GM19351 (cell line): ENCODE measurements at regions not wholly inside any gene's neighbourhood (a gene's known extent, or its start where the extent isn't known, plus 50 kb on each side); places are given as distances from the start of the nearest gene placed in this dataset.
"Not testable (repeated sequence)": the region's sequence is repeated elsewhere in the genome, so short reads cannot be mapped to it uniquely, and the experiment has no call there.

Source experiments
- ATAC-seq: cut with Tn5 transposase; IDR thresholded peaks from one replicate; pipeline ENCODE4 v1.9.1; 2021; ENCODE audit warnings: mild to moderate bottlenecking, moderate library complexity; ENCODE audit not compliant: unreplicated experiment

- no peak for ATAC-seq
These were observed 134.9 kb upstream of the NRIP1 start for GRCh38 chr21:15199414-15200383.

GRCh38 chr21:15203740-15204139, 138.9 kb upstream of the NRIP1 start:
- ATAC-seq = no peak

- ATAC-seq = no peak
These were observed 139.6 kb upstream of the NRIP1 start for GRCh38 chr21:15204140-15204969.

DNA sequence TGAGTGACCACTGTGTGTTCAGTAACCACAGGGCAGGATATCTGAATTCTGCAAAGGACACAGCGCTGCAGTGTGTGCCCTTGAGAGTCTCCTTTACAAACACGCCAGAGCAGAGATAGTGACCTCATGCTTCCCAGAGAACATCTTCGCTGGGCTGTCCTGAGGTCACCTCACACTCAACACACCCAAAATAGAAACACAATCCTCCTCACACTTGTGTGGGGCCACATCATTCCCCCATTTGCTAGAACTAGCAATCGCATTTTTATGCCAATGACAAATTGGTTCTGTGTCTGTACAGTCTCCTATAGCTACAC, 140.1 kb upstream of the NRIP1 start:
- no peak for ATAC-seq

- ATAC-seq = peak; percentile 93
These were observed 141.7 kb upstream of the NRIP1 start for GRCh38 chr21:15206514-15206913.

- no peak for ATAC-seq
These were observed 142.4 kb upstream of the NRIP1 start for GRCh38 chr21:15207231-15207630.

DNA sequence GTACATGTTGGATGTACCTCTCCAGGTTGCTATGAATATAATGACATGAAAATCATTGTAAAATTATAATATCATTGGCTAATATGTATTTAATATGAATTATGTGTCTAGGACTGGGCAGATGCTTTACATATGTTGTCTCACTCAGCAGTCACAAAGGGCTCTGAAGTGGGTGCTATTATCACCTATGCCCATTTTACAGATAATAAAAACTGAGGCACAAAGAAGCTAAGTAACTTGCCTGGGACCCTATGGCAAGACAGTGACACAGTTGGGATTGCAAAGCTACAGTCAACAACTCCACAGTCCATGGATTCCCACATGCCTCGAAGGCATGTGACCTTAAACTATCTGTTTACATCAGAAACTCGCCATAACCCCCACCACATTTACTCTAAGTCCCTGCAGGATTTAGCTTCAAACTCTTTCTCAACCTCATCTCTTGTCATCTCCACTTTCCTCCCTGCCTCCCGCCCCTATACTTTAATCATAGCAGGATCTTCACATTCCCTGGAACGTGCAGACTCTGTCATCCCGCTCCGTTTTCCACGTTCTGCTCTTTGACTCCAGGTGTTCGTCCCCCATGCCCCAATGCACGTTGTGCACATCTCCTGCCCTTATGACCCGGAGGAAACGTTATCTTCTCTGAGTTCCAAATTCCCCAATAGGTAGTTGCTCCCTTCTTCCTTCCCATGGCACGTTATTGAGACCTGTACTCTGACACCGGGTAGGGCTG, 143.0 kb upstream of the NRIP1 start:
- no peak for ATAC-seq

DNA sequence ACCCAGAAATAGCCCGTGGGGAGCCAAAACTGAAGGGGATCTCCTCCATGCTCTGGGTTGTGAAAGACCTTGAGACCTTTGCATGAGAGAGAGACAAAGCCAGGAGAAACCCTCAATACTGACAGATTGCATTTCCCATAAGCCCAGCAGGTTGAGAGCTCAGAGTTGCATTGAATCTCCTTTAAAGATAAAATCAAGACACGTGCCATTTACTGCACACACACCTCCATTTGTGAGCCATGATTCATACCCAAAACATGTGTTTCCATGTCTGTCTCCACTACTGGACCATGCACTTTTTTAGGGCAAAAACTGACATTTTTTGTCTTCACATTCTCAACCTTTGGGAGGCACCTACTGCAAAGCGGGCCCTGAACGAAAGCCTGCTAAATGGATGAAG, 144.0 kb upstream of the NRIP1 start:
- no peak for ATAC-seq

GRCh38 chr21:15209224-15209623, 144.4 kb upstream of the NRIP1 start:
- no peak for ATAC-seq

DNA sequence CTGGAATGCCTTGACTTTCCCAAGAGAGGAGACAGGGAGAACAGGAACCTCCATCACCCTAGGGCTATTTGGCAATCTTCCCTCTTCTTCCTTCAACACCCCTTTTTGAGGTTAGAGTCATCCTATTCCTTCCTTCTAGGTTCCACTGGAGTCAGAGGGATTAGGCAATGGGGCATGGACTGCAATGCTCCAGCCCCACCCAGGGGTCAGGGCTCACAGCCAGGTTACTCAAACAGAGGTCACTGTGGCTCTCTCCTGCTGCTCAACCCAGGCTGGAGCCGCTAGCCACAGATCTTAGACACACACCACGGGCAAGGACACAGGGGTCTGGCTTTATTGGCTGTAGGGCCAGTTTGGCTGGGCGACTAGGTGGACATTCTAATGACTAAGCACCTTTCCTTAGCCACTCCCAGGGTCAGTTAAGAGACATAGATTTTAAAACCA, 145.5 kb upstream of the NRIP1 start:
- ATAC-seq = no peak

GRCh38 chr21:15211491-15212133, 146.8 kb upstream of the NRIP1 start:
- no peak for ATAC-seq

- ATAC-seq = peak; percentile 74
These were observed 147.4 kb upstream of the NRIP1 start for GRCh38 chr21:15212206-15212605.

DNA sequence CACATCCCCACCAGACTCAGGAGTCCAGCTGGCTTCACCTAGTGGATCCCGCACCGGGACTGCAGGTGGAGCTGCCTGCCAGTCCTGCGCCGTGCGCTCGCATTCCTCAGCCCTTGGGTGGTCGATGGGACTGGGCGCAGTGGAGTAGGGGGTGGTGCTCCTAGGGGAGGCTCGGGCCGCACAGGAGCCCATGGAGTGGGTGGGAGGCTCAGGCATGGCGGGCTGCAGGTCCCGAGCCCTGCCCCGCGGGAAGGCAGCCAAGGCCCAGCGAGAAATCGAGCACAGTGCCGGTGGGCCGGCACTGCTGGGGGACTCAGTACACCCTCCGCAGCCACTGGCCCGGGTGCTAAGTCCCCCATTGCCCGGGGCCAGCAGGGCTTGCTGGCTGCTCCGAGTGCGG, 153.7 kb upstream of the NRIP1 start:
- ATAC-seq = not testable (repeated sequence)

DNA sequence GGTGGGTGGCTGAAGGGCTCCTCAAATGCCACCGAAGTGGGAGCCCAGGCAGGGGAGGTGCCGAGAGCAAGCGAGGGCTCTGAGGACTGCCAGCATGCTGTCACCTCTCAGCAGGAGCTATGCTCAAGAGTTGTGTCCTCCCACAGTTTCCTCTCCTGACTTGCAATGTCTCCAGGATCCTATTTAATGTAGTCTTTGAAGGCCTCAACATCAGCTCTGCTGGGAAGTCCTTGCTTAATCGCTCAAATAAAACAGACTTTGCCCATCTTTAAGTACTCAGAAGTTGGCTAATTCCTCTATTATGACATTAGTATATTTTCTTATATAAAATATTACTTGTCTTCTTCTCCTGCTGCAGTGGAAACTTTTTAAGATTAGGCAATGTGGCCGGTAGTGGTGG, 154.2 kb upstream of the NRIP1 start:
- ATAC-seq = no peak

DNA sequence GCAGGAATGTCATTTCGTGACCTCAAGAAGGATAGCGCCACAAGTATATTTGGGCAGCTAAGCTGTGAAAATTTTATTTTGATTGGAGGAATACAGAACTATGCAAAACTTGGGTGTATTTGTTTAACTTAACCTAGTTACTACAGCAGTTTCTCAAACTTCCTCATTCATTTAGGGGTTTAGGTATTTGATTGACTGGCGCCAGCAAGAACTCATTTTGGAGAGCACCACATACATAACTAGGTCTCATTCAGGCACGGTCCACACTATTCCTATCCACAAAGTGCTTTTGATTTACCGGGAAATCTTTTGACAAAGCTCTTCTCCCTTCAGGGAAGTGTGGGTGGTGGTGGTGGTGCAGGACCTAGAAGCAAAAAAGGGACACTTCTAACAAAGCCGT, 155.1 kb upstream of the NRIP1 start:
- ATAC-seq = peak; percentile 43

GRCh38 chr21:15221799-15222386, 157.1 kb upstream of the NRIP1 start:
- ATAC-seq = peak; percentile 46

DNA sequence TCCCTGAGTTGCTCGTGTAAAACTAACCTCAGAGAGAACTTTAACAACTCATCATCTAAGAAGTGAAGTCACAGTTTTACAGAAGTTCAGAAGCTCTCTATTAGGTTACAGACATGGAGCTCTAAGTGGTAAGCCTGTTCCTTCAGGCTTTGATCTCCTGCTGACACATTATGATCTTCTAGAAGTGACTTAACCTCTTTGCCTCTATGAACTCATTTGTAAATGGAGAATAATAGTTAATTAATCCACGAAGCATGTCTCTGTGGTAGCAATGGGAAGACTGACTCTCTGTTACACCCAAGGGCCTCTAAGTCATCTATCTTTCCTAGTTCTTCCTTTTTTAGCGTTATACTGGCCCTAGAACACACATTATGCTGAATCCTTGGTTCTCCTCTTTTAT, 157.9 kb upstream of the NRIP1 start:
- ATAC-seq = peak; percentile 39

GRCh38 chr21:15224346-15225086, 159.7 kb upstream of the NRIP1 start:
- no peak for ATAC-seq

GRCh38 chr21:15227919-15228318, 163.1 kb upstream of the NRIP1 start:
- ATAC-seq = no peak

DNA sequence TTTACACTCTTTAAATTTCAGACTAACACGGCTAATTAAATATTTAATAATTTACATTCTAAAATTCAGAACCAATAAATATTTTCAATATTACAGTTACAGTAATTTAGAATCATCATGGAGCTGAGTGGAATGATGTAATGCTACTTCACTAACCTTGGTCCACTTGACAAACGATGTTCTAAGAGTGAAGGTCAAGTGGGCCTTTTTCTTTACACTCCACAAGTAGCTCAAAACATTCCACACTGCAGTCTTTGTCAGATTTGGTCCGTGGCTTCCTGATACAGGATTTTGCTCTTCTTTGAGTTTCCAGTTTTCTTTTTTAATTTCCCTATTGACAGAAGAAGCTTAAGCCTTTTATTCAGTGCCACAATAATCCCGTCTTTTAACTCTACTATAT, 164.6 kb upstream of the NRIP1 start:
- no peak for ATAC-seq
